A549 (cell line): ENCODE measurements at regions not wholly inside any gene's neighbourhood (a gene's known extent, or its start where the extent isn't known, plus 50 kb on each side); places are given as distances from the start of the nearest gene placed in this dataset.

Experiments
- ATAC-seq, 2 experiments: fragments of 200-7000 bp in 1 of 2; fragments of >200 bp in 1 of 2; cut with Nextera tagmentation in 1 of 2; cut with Tn5 transposase in 1 of 2; 3 replicates each; pipeline versions ENCODE4 v1.8.0 to v1.9.1; 2018 to 2020; ENCODE audit warnings: mild to moderate bottlenecking in 1 of 2, moderate library complexity in 1 of 2
- CTCF ChIA-PET: fragments of 300-600 bp; sonication (Branson Sonifier 250); formaldehyde crosslinking; extraction: SDS; loops from one replicate; lab custom pipeline; 2021; ENCODE audit warnings: antibody characterized with exemption, inconsistent platforms; lab: Yijun Ruan, JAX
- POLR2A ChIA-PET: fragments of 350-600 bp; formaldehyde crosslinking; extraction: SDS; loops from one replicate; lab custom pipeline; 2021; ENCODE audit warnings: antibody characterized with exemption, inconsistent platforms; lab: Yijun Ruan, JAX
- DNase-seq, 2 experiments: peaks; one replicate each; pipeline versions ENCODE4 v3.0.0 to v3.0.0-alpha.2; 2011 to 2016; ENCODE audit warnings: low read depth in 1 of 2, low spot score in 1 of 2
- FAIRE-seq: peaks from 2 replicates; lab custom pipeline; 2011; peaks lifted over from hg19 to GRCh38; lab: Jason Lieb, UNC
- H3K27ac ChIP-seq, 2 experiments: fragments of >200 bp; sonication (Bioruptor Twin); formaldehyde crosslinking; 3 replicates each; pipeline ENCODE4 v1.5.1; 2016 to 2017
- H3K4me1 ChIP-seq: fragments of >200 bp; sonication (Bioruptor Twin); formaldehyde crosslinking; 3 replicates; pipeline ENCODE4 v1.6.1; 2016
- H3K4me2 ChIP-seq: fragments of >200 bp; sonication (Bioruptor Twin); formaldehyde crosslinking; 3 replicates; pipeline ENCODE4 v1.6.1; 2016
- H3K4me3 ChIP-seq: fragments of >200 bp; sonication (Bioruptor Twin); formaldehyde crosslinking; 3 replicates; pipeline ENCODE4 v1.5.1; 2016
- H3K9me3 ChIP-seq: fragments of >200 bp; sonication (Bioruptor Twin); formaldehyde crosslinking; 3 replicates; pipeline ENCODE4 v1.6.1; 2016
- CBX2 ChIP-seq: fragments of 200-600 bp; sonication (generic); IDR thresholded peaks from 2 replicates; pipeline ENCODE4 v1.6.1; 2016; ENCODE audit warnings: low read depth, mild to moderate bottlenecking, borderline replicate concordance
- CEBPB ChIP-seq, 2 experiments: fragments of >200 bp in 1 of 2; sonication (Bioruptor Twin) in 1 of 2; formaldehyde crosslinking in 1 of 2; IDR thresholded peaks; 2 replicates each; pipeline ENCODE4 v1.6.1; 2012 to 2016
- E2F6 ChIP-seq: IDR thresholded peaks from 2 replicates; pipeline ENCODE4 v1.6.1; 2012; ENCODE audit warnings: low read depth, borderline replicate concordance
- EHF ChIP-seq: fragments of 250-450 bp; sonication (Bioruptor Pico); IDR thresholded peaks from 2 replicates; pipeline ENCODE4 v1.5.0; 2020; ENCODE audit warnings: mild to moderate bottlenecking
- EHMT2 ChIP-seq: fragments of 200-600 bp; sonication (generic); IDR thresholded peaks from 2 replicates; pipeline ENCODE4 v1.6.1; 2016; ENCODE audit warnings: antibody characterized with exemption, low read depth, mild to moderate bottlenecking, moderate library complexity
- ELK1 ChIP-seq: fragments of 150-350 bp; IDR thresholded peaks from 2 replicates; pipeline ENCODE4 v1.6.1; 2014; ENCODE audit warnings: low read depth, mild to moderate bottlenecking, low read length
- ESRRA ChIP-seq: fragments of 150-350 bp; IDR thresholded peaks from 2 replicates; pipeline ENCODE4 v1.6.1; 2014; ENCODE audit warnings: mild to moderate bottlenecking, low read length, borderline replicate concordance
- FOSB ChIP-seq: fragments of 250-450 bp; sonication (Bioruptor Pico); IDR thresholded peaks from 2 replicates; pipeline ENCODE4 v1.5.0; 2020; ENCODE audit warnings: mild to moderate bottlenecking, moderate library complexity
- FOXS1 ChIP-seq: fragments of 250-450 bp; sonication (Bioruptor Pico); IDR thresholded peaks from 2 replicates; pipeline ENCODE4 v1.5.0; 2020; ENCODE audit warnings: mild to moderate bottlenecking, moderate library complexity
- MAX ChIP-seq: IDR thresholded peaks from 2 replicates; pipeline ENCODE4 v1.6.1; 2012
- NR3C1 ChIP-seq: fragments of >200 bp; sonication (Bioruptor Twin); formaldehyde crosslinking; IDR thresholded peaks from 3 replicates; pipeline ENCODE4 v1.6.1; 2017
- PHF8 ChIP-seq: fragments of 200-600 bp; sonication (generic); IDR thresholded peaks from 2 replicates; pipeline ENCODE4 v1.6.1; 2016; ENCODE audit warnings: low read depth, mild to moderate bottlenecking, antibody characterized with exemption, moderate library complexity, borderline replicate concordance
- POLR2A ChIP-seq: IDR thresholded peaks from 2 replicates; pipeline ENCODE4 v1.6.1; 2012; ENCODE audit warnings: mild to moderate bottlenecking, low read length
- RAD21 ChIP-seq, 2 experiments: fragments of >200 bp in 1 of 2; sonication (Bioruptor Twin) in 1 of 2; formaldehyde crosslinking in 1 of 2; IDR thresholded peaks in 1 of 2; conservative IDR thresholded peaks in 1 of 2; 2 replicates in 1 of 2; 3 replicates in 1 of 2; pipeline ENCODE4 v1.6.1; 2012 to 2018; ENCODE audit warnings: inconsistent platforms in 1 of 2
- TFCP2L1 ChIP-seq: fragments of 250-450 bp; sonication (Bioruptor Pico); IDR thresholded peaks from 2 replicates; pipeline ENCODE4 v1.5.0; 2021; ENCODE audit warnings: mild to moderate bottlenecking
- TP53 ChIP-seq: fragments of 250-450 bp; sonication (Bioruptor Pico); IDR thresholded peaks from 2 replicates; pipeline ENCODE4 v1.5.0; 2021; ENCODE audit warnings: mild to moderate bottlenecking, moderate library complexity
- ZFP36 ChIP-seq: fragments of 450-650 bp; IDR thresholded peaks from 2 replicates; pipeline ENCODE4 v1.6.1; 2014; ENCODE audit warnings: borderline replicate concordance; ENCODE audit not compliant: partially characterized antibody
- ZNF302 ChIP-seq: fragments of 250-450 bp; sonication (Bioruptor Pico); IDR thresholded peaks from 2 replicates; pipeline ENCODE4 v1.9.0; 2021; ENCODE audit warnings: inconsistent platforms, mild to moderate bottlenecking, moderate library complexity
- ZSCAN20 ChIP-seq: fragments of 250-450 bp; sonication (Bioruptor Pico); IDR thresholded peaks from 2 replicates; pipeline ENCODE4 v1.8.0; 2022; ENCODE audit warnings: mild to moderate bottlenecking, moderate library complexity
- WGBS: methylation state at CpG from one replicate; pipeline ENCODE4 v1.1.6; 2017; ENCODE audit errors: missing lambda C conversion rate; 5-methylcytosine and 5-hydroxymethylcytosine counted together
- TF ChIP-seq, protein P1 (sequence below): fragments of >200 bp; sonication (Bioruptor Twin); formaldehyde crosslinking; IDR thresholded peaks from 3 replicates; pipeline ENCODE4 v1.5.1; 2016
- TF ChIP-seq, protein P2 (sequence below): IDR thresholded peaks from 2 replicates; pipeline ENCODE4 v1.6.1; 2012
- TF ChIP-seq, protein P3 (sequence below): fragments of 250-450 bp; sonication (Bioruptor Pico); IDR thresholded peaks from 2 replicates; pipeline ENCODE4 v1.5.0; 2021; ENCODE audit warnings: mild to moderate bottlenecking, moderate library complexity, borderline replicate concordance
- TF ChIP-seq, protein P4 (sequence below): fragments of 250-450 bp; sonication (Bioruptor Pico); IDR thresholded peaks from 2 replicates; pipeline ENCODE4 v1.5.0; 2020; ENCODE audit warnings: low read depth, mild to moderate bottlenecking, moderate library complexity

GRCh38 chr2:222082201-222082600 lies 216.6 kb downstream of the PAX3 start:
- POLR2A ChIA-PET = no interaction called here
- CTCF ChIA-PET = no interaction called here

GRCh38 chr2:222080141-222080540 lies 218.7 kb downstream of the PAX3 start:
- H3K4me3 ChIP-seq = no peak overlapping the region
- POLR2A ChIA-PET = no interaction called here
- FAIRE-seq (no peak), DNase-seq (no peak), ATAC-seq (no peak)
- H3K4me1 ChIP-seq = no peaks in the 10 kb centered on the region
- H3K4me2 ChIP-seq = no peak overlapping the region
- CTCF ChIA-PET = no interaction called here
- no peaks in the 10 kb centered on the region for H3K9me3 ChIP-seq
- H3K27ac ChIP-seq = no peak overlapping the region
- 4% methylated on average over 2 of the region's 2 CpGs for WGBS
- TF ChIP-seq NR3C1 (no peak), ZFP36 (no peak), CBX2 (no peak), ZNF302 (CRISPR knock-in tag) (no peak), CEBPB (IDR thresholded peaks at IDR 0.05) (no peak), ZSCAN20 (CRISPR knock-in tag) (no peak), FOXS1 (no peak), EHF (CRISPR knock-in tag) (no peak)
- TF ChIP-seq, protein P1, sequence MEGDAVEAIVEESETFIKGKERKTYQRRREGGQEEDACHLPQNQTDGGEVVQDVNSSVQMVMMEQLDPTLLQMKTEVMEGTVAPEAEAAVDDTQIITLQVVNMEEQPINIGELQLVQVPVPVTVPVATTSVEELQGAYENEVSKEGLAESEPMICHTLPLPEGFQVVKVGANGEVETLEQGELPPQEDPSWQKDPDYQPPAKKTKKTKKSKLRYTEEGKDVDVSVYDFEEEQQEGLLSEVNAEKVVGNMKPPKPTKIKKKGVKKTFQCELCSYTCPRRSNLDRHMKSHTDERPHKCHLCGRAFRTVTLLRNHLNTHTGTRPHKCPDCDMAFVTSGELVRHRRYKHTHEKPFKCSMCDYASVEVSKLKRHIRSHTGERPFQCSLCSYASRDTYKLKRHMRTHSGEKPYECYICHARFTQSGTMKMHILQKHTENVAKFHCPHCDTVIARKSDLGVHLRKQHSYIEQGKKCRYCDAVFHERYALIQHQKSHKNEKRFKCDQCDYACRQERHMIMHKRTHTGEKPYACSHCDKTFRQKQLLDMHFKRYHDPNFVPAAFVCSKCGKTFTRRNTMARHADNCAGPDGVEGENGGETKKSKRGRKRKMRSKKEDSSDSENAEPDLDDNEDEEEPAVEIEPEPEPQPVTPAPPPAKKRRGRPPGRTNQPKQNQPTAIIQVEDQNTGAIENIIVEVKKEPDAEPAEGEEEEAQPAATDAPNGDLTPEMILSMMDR = no peak
- TF ChIP-seq, protein P2, sequence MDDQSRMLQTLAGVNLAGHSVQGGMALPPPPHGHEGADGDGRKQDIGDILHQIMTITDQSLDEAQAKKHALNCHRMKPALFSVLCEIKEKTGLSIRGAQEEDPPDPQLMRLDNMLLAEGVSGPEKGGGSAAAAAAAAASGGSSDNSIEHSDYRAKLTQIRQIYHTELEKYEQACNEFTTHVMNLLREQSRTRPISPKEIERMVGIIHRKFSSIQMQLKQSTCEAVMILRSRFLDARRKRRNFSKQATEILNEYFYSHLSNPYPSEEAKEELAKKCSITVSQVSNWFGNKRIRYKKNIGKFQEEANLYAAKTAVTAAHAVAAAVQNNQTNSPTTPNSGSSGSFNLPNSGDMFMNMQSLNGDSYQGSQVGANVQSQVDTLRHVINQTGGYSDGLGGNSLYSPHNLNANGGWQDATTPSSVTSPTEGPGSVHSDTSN = no peak

More at GRCh38 chr2:222082201-222082600, 216.6 kb downstream of the PAX3 start:
- H3K4me1 ChIP-seq = no peaks in the 10 kb centered on the region
- no peak for FAIRE-seq
- TF ChIP-seq E2F6 (no peak), ZNF302 (CRISPR knock-in tag) (no peak), RAD21 (conservative IDR thresholded peaks at IDR 0.05 in 1 of 2, IDR thresholded peaks at IDR 0.05 in 1 of 2) (no peak), FOSB (no peak)
- TF ChIP-seq, all 56 proteins: peak for 0
- no peak overlapping the region for H3K4me2 ChIP-seq
- DNase-seq (no peak), ATAC-seq (no peak)
- H3K9me3 ChIP-seq = no peaks in the 10 kb centered on the region
- H3K27ac ChIP-seq = no peak overlapping the region
- no peak overlapping the region for H3K4me3 ChIP-seq
- 1% methylated on average over 3 of the region's 3 CpGs for WGBS

GRCh38 chr2:222076973-222077690 lies 221.7 kb downstream of the PAX3 start:
- no peak for ATAC-seq
- no peak for FAIRE-seq
- H3K4me1 ChIP-seq = no peaks in the 10 kb centered on the region
- no peak overlapping the region for H3K4me2 ChIP-seq
- H3K27ac ChIP-seq = no peak overlapping the region
- ChIA-PET POLR2A (no interaction called here), CTCF (no interaction called here)
- DNase-seq = no peak
- 17% methylated on average over 7 of the region's 7 CpGs for WGBS
- no peak overlapping the region for H3K4me3 ChIP-seq
- no peaks in the 10 kb centered on the region for H3K9me3 ChIP-seq
- no peak for TF ChIP-seq ESRRA
- no peak for TF ChIP-seq NR3C1
- TF ChIP-seq FOXS1 = no peak
- TF ChIP-seq EHF (CRISPR knock-in tag) = no peak
- TF ChIP-seq, protein P3, sequence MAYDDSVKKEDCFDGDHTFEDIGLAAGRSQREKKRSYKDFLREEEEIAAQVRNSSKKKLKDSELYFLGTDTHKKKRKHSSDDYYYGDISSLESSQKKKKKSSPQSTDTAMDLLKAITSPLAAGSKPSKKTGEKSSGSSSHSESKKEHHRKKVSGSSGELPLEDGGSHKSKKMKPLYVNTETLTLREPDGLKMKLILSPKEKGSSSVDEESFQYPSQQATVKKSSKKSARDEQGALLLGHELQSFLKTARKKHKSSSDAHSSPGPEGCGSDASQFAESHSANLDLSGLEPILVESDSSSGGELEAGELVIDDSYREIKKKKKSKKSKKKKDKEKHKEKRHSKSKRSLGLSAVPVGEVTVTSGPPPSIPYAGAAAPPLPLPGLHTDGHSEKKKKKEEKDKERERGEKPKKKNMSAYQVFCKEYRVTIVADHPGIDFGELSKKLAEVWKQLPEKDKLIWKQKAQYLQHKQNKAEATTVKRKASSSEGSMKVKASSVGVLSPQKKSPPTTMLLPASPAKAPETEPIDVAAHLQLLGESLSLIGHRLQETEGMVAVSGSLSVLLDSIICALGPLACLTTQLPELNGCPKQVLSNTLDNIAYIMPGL = no peak
- no peak for TF ChIP-seq EHMT2
- TF ChIP-seq MAX = no peak
- no peak for TF ChIP-seq TP53
- no peak for TF ChIP-seq ZNF302 (CRISPR knock-in tag)
- TF ChIP-seq TFCP2L1 = no peak
- TF ChIP-seq ELK1 = no peak
- no peak for TF ChIP-seq PHF8
- no peak for TF ChIP-seq POLR2A
- TF ChIP-seq, protein P4, sequence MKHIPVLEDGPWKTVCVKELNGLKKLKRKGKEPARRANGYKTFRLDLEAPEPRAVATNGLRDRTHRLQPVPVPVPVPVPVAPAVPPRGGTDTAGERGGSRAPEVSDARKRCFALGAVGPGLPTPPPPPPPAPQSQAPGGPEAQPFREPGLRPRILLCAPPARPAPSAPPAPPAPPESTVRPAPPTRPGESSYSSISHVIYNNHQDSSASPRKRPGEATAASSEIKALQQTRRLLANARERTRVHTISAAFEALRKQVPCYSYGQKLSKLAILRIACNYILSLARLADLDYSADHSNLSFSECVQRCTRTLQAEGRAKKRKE (CRISPR knock-in tag) = no peak
- TF ChIP-seq, protein P2 = no peak
- no peak for TF ChIP-seq ZFP36
